Thoracic aorta (tissue), 2 donors: ENCODE measurements at regions not wholly inside any gene's neighbourhood (a gene's known extent, or its start where the extent isn't known, plus 50 kb on each side); places are given as distances from the start of the nearest gene placed in this dataset.

Source experiments
- ATAC-seq: fragments of 150-250 bp; one replicate; pipeline ENCODE4 v1.8.0; 2017; ENCODE audit warnings: low read depth; ENCODE audit not compliant: insufficient number of reproducible peaks, low FRiP score
- DNase-seq: peaks from one replicate; pipeline ENCODE4 v3.0.0-alpha.2; 2020; ENCODE audit warnings: low spot score
- H3K27ac ChIP-seq, 2 donors: fragments of 200-600 bp; sonication (generic); 1 replicate in 1 of 2; 2 replicates in 1 of 2; pipeline ENCODE4 v1.5.1; 2016; ENCODE audit warnings: mild to moderate bottlenecking in 2 of 2, moderate library complexity in 2 of 2
- H3K27me3 ChIP-seq: fragments of 200-600 bp; sonication (generic); replicated peaks from 2 replicates; pipeline ENCODE4 v1.6.0; 2016; ENCODE audit warnings: mild to moderate bottlenecking; ENCODE audit not compliant: insufficient read depth
- H3K36me3 ChIP-seq: fragments of 200-600 bp; sonication (generic); one replicate; pipeline ENCODE4 v1.5.1; 2016
- H3K4me1 ChIP-seq, 2 donors: fragments of 200-600 bp; sonication (generic); 1 replicate in 1 of 2; 2 replicates in 1 of 2; pipeline versions ENCODE4 v1.5.1 to v1.6.0; 2016; ENCODE audit warnings: low read depth in 2 of 2, mild to moderate bottlenecking in 1 of 2; ENCODE audit not compliant: control insufficient read depth in 1 of 2
- H3K4me3 ChIP-seq: fragments of 200-600 bp; sonication (generic); 2 replicates; pipeline ENCODE4 v1.5.1; 2016; ENCODE audit warnings: mild to moderate bottlenecking
- H3K9me3 ChIP-seq: fragments of 200-600 bp; sonication (generic); 2 replicates; pipeline ENCODE4 v1.5.1; 2016
- TF ChIP-seq, protein P1 (sequence below): fragments of 200-600 bp; sonication (generic); IDR thresholded peaks from one replicate; pipeline ENCODE4 v1.5.1; 2019; ENCODE audit warnings: antibody characterized with exemption

DNA sequence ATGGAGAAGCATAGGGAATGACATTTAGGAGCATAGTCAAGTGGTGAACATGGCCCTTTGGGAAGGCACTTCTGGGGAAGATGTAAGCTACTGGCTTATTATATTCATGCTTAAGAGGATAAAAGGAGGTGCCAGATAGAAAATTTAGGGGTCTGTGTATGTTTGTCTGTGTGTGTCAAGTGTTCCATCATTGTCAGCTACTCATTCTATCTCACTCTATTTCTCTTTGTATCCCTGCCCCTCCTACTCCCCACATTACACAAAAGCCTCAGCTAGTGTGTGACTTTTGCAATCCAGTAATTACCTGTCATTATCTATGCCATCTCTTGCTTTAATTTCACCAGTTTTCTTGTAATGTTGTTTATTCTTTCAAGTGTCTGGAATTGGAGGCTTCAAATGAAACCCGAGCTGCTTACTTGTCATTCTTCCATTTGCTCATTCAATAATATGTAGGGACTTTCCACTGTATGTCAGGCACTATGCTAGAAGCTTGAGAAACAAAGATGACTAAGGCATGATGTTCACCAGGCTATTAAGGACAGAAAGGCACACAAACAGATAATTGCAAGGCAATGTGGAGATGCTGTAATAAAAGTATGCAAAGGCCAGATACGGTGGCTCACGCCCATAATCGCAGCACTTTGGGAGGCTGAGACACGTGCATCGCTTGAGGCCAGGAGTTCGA lies 229.8 kb upstream of the TEX13C start:
- no peak overlapping the region for H3K4me3 ChIP-seq
- no peaks in the 10 kb centered on the region for H3K36me3 ChIP-seq
- H3K4me1 ChIP-seq = no peaks in the 10 kb centered on the region
- TF ChIP-seq, protein P1, sequence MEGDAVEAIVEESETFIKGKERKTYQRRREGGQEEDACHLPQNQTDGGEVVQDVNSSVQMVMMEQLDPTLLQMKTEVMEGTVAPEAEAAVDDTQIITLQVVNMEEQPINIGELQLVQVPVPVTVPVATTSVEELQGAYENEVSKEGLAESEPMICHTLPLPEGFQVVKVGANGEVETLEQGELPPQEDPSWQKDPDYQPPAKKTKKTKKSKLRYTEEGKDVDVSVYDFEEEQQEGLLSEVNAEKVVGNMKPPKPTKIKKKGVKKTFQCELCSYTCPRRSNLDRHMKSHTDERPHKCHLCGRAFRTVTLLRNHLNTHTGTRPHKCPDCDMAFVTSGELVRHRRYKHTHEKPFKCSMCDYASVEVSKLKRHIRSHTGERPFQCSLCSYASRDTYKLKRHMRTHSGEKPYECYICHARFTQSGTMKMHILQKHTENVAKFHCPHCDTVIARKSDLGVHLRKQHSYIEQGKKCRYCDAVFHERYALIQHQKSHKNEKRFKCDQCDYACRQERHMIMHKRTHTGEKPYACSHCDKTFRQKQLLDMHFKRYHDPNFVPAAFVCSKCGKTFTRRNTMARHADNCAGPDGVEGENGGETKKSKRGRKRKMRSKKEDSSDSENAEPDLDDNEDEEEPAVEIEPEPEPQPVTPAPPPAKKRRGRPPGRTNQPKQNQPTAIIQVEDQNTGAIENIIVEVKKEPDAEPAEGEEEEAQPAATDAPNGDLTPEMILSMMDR = no peak
- no peak overlapping the region for H3K27ac ChIP-seq
- H3K27me3 ChIP-seq = no peaks in the 10 kb centered on the region
- DNase-seq (no peak), ATAC-seq (no peak)
- no peaks in the 10 kb centered on the region for H3K9me3 ChIP-seq

DNA sequence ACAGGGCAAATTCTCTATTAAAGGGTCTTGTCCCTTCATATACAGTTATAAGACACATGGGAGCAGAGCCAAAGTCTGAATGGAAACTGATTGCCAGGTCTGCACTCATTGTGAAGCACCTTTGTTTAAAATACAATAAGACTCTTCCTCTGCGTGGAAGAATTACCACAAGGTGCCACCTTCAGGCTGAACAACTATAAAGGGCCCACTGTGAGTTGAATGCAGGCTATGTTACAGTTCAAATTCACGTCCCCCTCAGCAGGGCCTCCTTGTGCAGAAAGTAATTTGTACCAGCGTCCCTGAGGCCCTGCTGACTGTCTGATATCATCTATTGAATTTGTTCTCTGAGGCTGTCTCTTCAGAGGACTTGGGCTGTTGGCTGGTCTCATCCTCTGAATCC lies 225.8 kb upstream of the TEX13C start:
- no peaks in the 10 kb centered on the region for H3K4me1 ChIP-seq
- no peaks in the 10 kb centered on the region for H3K36me3 ChIP-seq
- TF ChIP-seq, protein P1 = no peak
- H3K9me3 ChIP-seq = no peaks in the 10 kb centered on the region
- no peak overlapping the region for H3K4me3 ChIP-seq
- no peak for ATAC-seq
- H3K27me3 ChIP-seq = no peaks in the 10 kb centered on the region
- H3K27ac ChIP-seq = no peak overlapping the region
- DNase-seq = no peak

DNA sequence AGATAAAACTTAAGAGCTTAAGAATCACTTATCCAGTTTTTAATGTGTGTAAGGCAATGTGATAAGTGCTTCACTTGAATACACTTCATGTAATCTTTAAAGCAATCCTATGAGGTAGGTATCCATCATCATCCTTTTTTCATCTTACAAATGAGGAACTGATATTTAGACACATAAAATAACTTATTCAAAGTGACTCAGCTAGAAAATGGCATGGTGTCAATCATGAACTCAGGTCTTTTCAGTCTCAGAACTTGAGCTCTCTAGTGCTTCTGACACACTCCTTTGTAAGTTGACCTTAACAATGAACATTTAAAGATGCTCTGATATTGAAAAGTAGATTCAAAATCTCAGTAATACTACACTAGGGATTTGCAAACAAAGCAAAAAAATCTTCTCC lies 224.8 kb upstream of the TEX13C start:
- Histone ChIP-seq H3K4me1 (no peaks in the 10 kb centered on the region), H3K9me3 (no peaks in the 10 kb centered on the region), H3K4me3 (no peak overlapping the region), H3K27ac (no peak overlapping the region), H3K27me3 (no peaks in the 10 kb centered on the region), H3K36me3 (no peaks in the 10 kb centered on the region)
- ATAC-seq = no peak
- TF ChIP-seq, protein P1 = no peak
- DNase-seq = no peak

DNA sequence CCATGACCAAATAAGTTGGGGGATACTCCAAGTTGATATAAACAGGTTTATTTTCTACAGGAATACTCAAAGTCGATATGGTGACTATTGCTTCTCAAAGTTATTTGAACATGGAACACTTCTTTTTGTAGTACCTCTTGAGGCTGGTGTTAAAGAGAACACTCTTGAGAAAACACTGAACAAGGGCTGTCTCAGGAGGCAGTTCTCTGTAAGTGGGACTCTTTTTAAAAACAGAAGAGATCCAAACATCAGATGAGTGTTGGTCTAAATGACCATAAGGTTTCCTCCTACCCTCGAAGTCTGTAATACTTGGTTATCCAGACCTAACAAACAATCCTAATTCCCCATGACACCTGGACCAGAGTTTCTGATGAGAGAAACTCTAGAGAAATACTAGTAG lies 223.2 kb upstream of the TEX13C start:
- DNase-seq (no peak), ATAC-seq (no peak)
- no peaks in the 10 kb centered on the region for H3K4me1 ChIP-seq
- no peaks in the 10 kb centered on the region for H3K36me3 ChIP-seq
- no peak overlapping the region for H3K27ac ChIP-seq
- TF ChIP-seq, protein P1 = no peak
- no peak overlapping the region for H3K4me3 ChIP-seq
- H3K27me3 ChIP-seq = no peaks in the 10 kb centered on the region
- H3K9me3 ChIP-seq = no peaks in the 10 kb centered on the region

DNA sequence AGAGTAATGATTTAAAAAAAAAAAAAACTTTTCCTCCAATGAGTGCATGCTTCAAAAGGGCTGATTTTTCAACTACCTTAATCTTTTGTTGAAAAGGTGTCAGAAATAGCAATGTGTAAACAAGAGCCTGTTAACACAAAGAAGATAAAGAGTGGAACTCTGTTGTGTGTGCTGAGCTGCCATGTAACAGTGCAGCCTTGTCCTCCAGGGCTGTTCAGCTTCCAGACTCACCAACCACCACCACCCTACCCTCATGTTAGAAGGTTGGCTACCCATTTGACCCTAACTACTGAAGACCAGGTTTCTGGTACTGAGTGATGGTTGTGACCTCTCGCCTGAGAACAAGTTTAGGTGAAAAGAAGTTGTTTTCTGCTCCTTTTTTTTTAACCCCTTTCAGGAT lies 222.8 kb upstream of the TEX13C start:
- Histone ChIP-seq H3K36me3 (no peaks in the 10 kb centered on the region), H3K4me3 (no peak overlapping the region), H3K9me3 (no peaks in the 10 kb centered on the region), H3K27ac (no peak overlapping the region), H3K27me3 (no peaks in the 10 kb centered on the region), H3K4me1 (no peaks in the 10 kb centered on the region)
- DNase-seq (no peak), ATAC-seq (no peak)
- TF ChIP-seq, protein P1 = no peak
